GM12878 (cell line): ENCODE measurements at regions not wholly inside any gene's neighbourhood (a gene's known extent, or its start where the extent isn't known, plus 50 kb on each side); places are given as distances from the start of the nearest gene placed in this dataset.

Experiments used
- ATAC-seq: fragments of 200-7000 bp; cut with Tn5 transposase; 3 replicates; pipeline ENCODE4 v1.9.1; 2020; ENCODE audit warnings: mild to moderate bottlenecking, moderate library complexity
- BruUV-seq: library from RNA; stranded (reverse); fragments of 400-500 nt; replicated peaks from 2 replicates; lab custom pipeline; 2021; lab: Mats Ljungman, UMichigan
- CTCF ChIA-PET: fragments of 300-600 bp; sonication (Branson Sonifier 250); formaldehyde crosslinking; extraction: SDS; loops from one replicate; lab custom pipeline; 2021; ENCODE audit warnings: inconsistent platforms; lab: Yijun Ruan, JAX
- POLR2A ChIA-PET: fragments of 350-600 bp; formaldehyde crosslinking; extraction: SDS; loops from one replicate; lab custom pipeline; 2021; ENCODE audit warnings: inconsistent platforms; lab: Charles Lee
- RAD21 ChIA-PET: fragments of 300-600 bp; sonication (Branson Sonifier 250); formaldehyde crosslinking; loops from one replicate; lab custom pipeline; 2023; ENCODE audit warnings: antibody characterized with exemption; ENCODE audit not compliant: unreplicated experiment; lab: Charles Lee
- SMC1A ChIA-PET: fragments of 300-600 bp; sonication (Branson Sonifier 250); formaldehyde crosslinking; loops from one replicate; lab custom pipeline; 2023; ENCODE audit not compliant: unreplicated experiment, uncharacterized antibody; lab: Charles Lee
- DNase-seq: peaks from one replicate; pipeline ENCODE4 v3.0.0-alpha.2; 2011; ENCODE audit warnings: low read depth, low spot score
- FAIRE-seq: peaks from 3 replicates; lab custom pipeline; 2011; peaks lifted over from hg19 to GRCh38; lab: Jason Lieb, UNC
- H2AFZ ChIP-seq: 2 replicates; pipeline ENCODE4 v1.6.0; 2011; ENCODE audit warnings: low read depth, low read length, control low read depth; ENCODE audit not compliant: control insufficient read depth
- H3K27ac ChIP-seq: 2 replicates; pipeline ENCODE4 v1.5.1; 2011; ENCODE audit warnings: control low read depth; ENCODE audit not compliant: control insufficient read depth, insufficient read depth
- H3K27me3 ChIP-seq, 2 experiments: replicated peaks in 1 of 2; 2 replicates each; pipeline versions ENCODE4 v1.6.0 to v1.6.1; 2011; ENCODE audit warnings: low read length in 1 of 2; ENCODE audit not compliant: control insufficient read depth in 2 of 2, insufficient read depth in 2 of 2
- H3K36me3 ChIP-seq, 2 experiments: 2 replicates each; pipeline ENCODE4 v1.5.1; 2011; ENCODE audit warnings: low read length in 1 of 2; ENCODE audit not compliant: control insufficient read depth in 2 of 2, insufficient read depth in 2 of 2
- H3K4me1 ChIP-seq: 2 replicates; pipeline ENCODE4 v1.6.1; 2011; ENCODE audit warnings: mild to moderate bottlenecking, low read length, moderate library complexity, mixed read lengths; ENCODE audit not compliant: control insufficient read depth, insufficient read depth
- H3K4me2 ChIP-seq: 2 replicates; pipeline ENCODE4 v1.6.0; 2011; ENCODE audit warnings: control low read depth; ENCODE audit not compliant: control insufficient read depth, insufficient read depth
- H3K4me3 ChIP-seq: fragments of 200-600 bp; sonication (generic); 2 replicates; pipeline ENCODE4 v1.5.1; 2016
- H3K79me2 ChIP-seq: 2 replicates; pipeline ENCODE4 v1.6.0; 2011; ENCODE audit warnings: low read length; ENCODE audit not compliant: control insufficient read depth, insufficient read depth
- H3K9ac ChIP-seq: 2 replicates; pipeline ENCODE4 v1.8.0; 2011; ENCODE audit warnings: low read length, control low read depth, mixed read lengths; ENCODE audit not compliant: control insufficient read depth, insufficient read depth
- H3K9me3 ChIP-seq: replicated peaks from 3 replicates; pipeline ENCODE4 v1.5.1; 2011; ENCODE audit warnings: mild to moderate bottlenecking, low read length; ENCODE audit not compliant: control insufficient read depth, insufficient read depth
- H4K20me1 ChIP-seq: 2 replicates; pipeline ENCODE4 v1.6.0; 2011; ENCODE audit not compliant: control insufficient read depth, insufficient read depth
- BCL11A ChIP-seq: IDR thresholded peaks from 2 replicates; pipeline ENCODE4 v1.6.1; 2011; ENCODE audit warnings: low read depth, low read length
- CEBPB ChIP-seq, 2 experiments: fragments of 150-350 bp in 1 of 2; IDR thresholded peaks; 2 replicates each; pipeline ENCODE4 v1.6.1; 2012 to 2014; ENCODE audit warnings: low read depth in 2 of 2, low read length in 2 of 2, borderline replicate concordance in 1 of 2, inconsistent platforms in 1 of 2
- EP300 ChIP-seq, 2 experiments: fragments of 150-350 bp in 1 of 2; IDR thresholded peaks; 2 replicates each; pipeline ENCODE4 v1.6.1; 2011 to 2012; ENCODE audit warnings: low read depth in 2 of 2, low read length in 2 of 2, borderline replicate concordance in 1 of 2, improper control_type of control experiment in 1 of 2, inconsistent platforms in 1 of 2; ENCODE audit not compliant: control insufficient read depth in 1 of 2
- JUNB ChIP-seq: IDR thresholded peaks from 2 replicates; pipeline ENCODE4 v1.6.1; 2016; ENCODE audit warnings: antibody characterized with exemption, mild to moderate bottlenecking
- MAX ChIP-seq: IDR thresholded peaks from 2 replicates; pipeline ENCODE4 v1.6.1; 2012; ENCODE audit warnings: low read depth, low read length, improper control_type of control experiment
- PRDM15 ChIP-seq: fragments of 450-650 bp; formaldehyde crosslinking; IDR thresholded peaks from 2 replicates; pipeline ENCODE4 v1.4.0; 2020; ENCODE audit warnings: mild to moderate bottlenecking, moderate library complexity
- TAF1 ChIP-seq: IDR thresholded peaks from 2 replicates; pipeline ENCODE4 v1.6.1; 2011; ENCODE audit warnings: mild to moderate bottlenecking, low read depth, low read length, borderline replicate concordance
- TARDBP ChIP-seq: IDR thresholded peaks from 2 replicates; pipeline ENCODE4 v1.6.1; 2016; ENCODE audit warnings: borderline replicate concordance
- ZNF207 ChIP-seq: fragments of 450-650 bp; IDR thresholded peaks from 2 replicates; pipeline ENCODE4 v1.6.1; 2014; ENCODE audit warnings: antibody characterized with exemption, mild to moderate bottlenecking, borderline replicate concordance
- WGBS: methylation state at CpG from one replicate; pipeline ENCODE4 v1.1.6; 2016; ENCODE audit warnings: low lambda C conversion rate; ENCODE audit not compliant: insufficient replicate concordance, insufficient coverage; ENCODE audit errors: missing lambda C conversion rate; 5-methylcytosine and 5-hydroxymethylcytosine counted together
- in situ Hi-C: fragments of 300-500 bp; cut with MboI; formaldehyde crosslinking; loops from 9 replicates; pipeline ENCODE4 v1.14.3; 2018; ENCODE audit warnings: mixed read lengths
- intact Hi-C: fragments of 100-400 bp; cut with micrococcal nuclease; formaldehyde crosslinking; loops from one replicate; pipeline ENCODE4 v1.14.2; 2022; ENCODE audit not compliant: unreplicated experiment

- FAIRE-seq (no peak), ATAC-seq (no peak), DNase-seq (no peak)
- Histone ChIP-seq H2AFZ (no peak overlapping the region), H3K4me3 (no peak overlapping the region), H3K27me3 (no peaks in the 10 kb centered on the region), H3K36me3 (no peaks in the 10 kb centered on the region), H4K20me1 (no peaks in the 10 kb centered on the region), H3K9ac (no peak overlapping the region), H3K79me2 (no peaks in the 10 kb centered on the region), H3K4me2 (no peak overlapping the region), H3K9me3 (no peaks in the 10 kb centered on the region; the same call in 2 of the 3 replicates), H3K27ac (no peak overlapping the region), H3K4me1 (no peaks in the 10 kb centered on the region)
- WGBS = 25% methylated on average over 2 of the region's 2 CpGs
- TF ChIP-seq EP300 (IDR thresholded peaks at IDR 0.05; ENCODE audit: borderline replicate concordance in 1 of 2, control insufficient read depth in 1 of 2, low read depth in 2 of 2, low read length in 2 of 2) (no peak), CEBPB (IDR thresholded peaks at IDR 0.05; ENCODE audit: borderline replicate concordance in 1 of 2, low read depth in 2 of 2, low read length in 2 of 2) (no peak), PRDM15 (no peak), BCL11A (no peak), MAX (no peak), ZNF207 (no peak), TAF1 (no peak), JUNB (no peak), TARDBP (no peak)
- ChIA-PET POLR2A (no interaction called here), RAD21 (no interaction called here), CTCF (no interaction called here), SMC1A (no interaction called here)
- no TSS peak for BruUV-seq
- in situ Hi-C loops = no loop called here
- intact Hi-C loops = no loop called here
Measured at GRCh38 chr13:56907766-56908165, 233.0 kb upstream of the PRR20A start.
